K562 (cell line): ENCODE measurements at regions not wholly inside any gene's neighbourhood (a gene's known extent, or its start where the extent isn't known, plus 50 kb on each side); places are given as distances from the start of the nearest gene placed in this dataset.

Source experiments
- ATAC-seq: fragments of 200-7000 bp; cut with Tn5 transposase; 3 replicates; pipeline ENCODE4 v1.9.1; 2020; ENCODE audit warnings: moderate library complexity
- BruUV-seq: library from RNA; stranded (reverse); fragments of 400-500 nt; replicated peaks from 2 replicates; lab custom pipeline; 2021; lab: Mats Ljungman, UMichigan
- CTCF ChIA-PET: fragments of 300-600 bp; formaldehyde crosslinking; extraction: SDS; loops from one replicate; lab custom pipeline; 2021; ENCODE audit warnings: low intra/inter-chr PET ratio; lab: Yijun Ruan, JAX
- POLR2A ChIA-PET: fragments of 300-600, 350-650 bp; sonication (Branson Sonifier 250); formaldehyde crosslinking; extraction: SDS; loops from one replicate; lab custom pipeline; 2021; ENCODE audit warnings: antibody characterized with exemption, inconsistent platforms; lab: Yijun Ruan, JAX
- DNase-seq, 4 experiments: peaks; one replicate each; pipeline versions ENCODE4 v3.0.0 to v3.0.0-alpha.2; 2011 to 2018; ENCODE audit warnings: low spot score in 3 of 4, mixed read lengths in 3 of 4; ENCODE audit errors: extremely low read depth in 1 of 4
- FAIRE-seq: peaks from 2 replicates; lab custom pipeline; 2011; peaks lifted over from hg19 to GRCh38; lab: Jason Lieb, UNC
- H2AFZ ChIP-seq: 2 replicates; pipeline ENCODE4 v1.6.0; 2011; ENCODE audit warnings: low read depth, low read length, control low read depth, inconsistent platforms
- H3K27ac ChIP-seq: fragments of 200-600 bp; 3 replicates; pipeline ENCODE4 v1.8.0; 2011; ENCODE audit warnings: low read depth, mild to moderate bottlenecking, control low read depth, inconsistent platforms, low read length, moderate library complexity, mixed read lengths; ENCODE audit errors: extremely low read depth
- H3K27me3 ChIP-seq, 2 experiments: fragments of 300-600 bp in 1 of 2; 2 replicates in 1 of 2; 3 replicates in 1 of 2; pipeline versions ENCODE4 v1.6.0 to v1.8.0; 2011; ENCODE audit warnings: inconsistent platforms in 2 of 2, low read length in 2 of 2, mild to moderate bottlenecking in 1 of 2, mixed read lengths in 1 of 2, moderate library complexity in 1 of 2; ENCODE audit not compliant: control insufficient read depth in 2 of 2, insufficient read depth in 2 of 2
- H3K36me3 ChIP-seq: fragments of 300-600 bp; 3 replicates; pipeline ENCODE4 v1.8.0; 2011; ENCODE audit warnings: mild to moderate bottlenecking, low read length, inconsistent platforms; ENCODE audit not compliant: control insufficient read depth, insufficient read depth
- H3K4me1 ChIP-seq, 2 experiments: fragments of 200-600 bp in 1 of 2; replicated peaks in 1 of 2; 2 replicates in 1 of 2; 3 replicates in 1 of 2; pipeline versions ENCODE4 v1.5.1 to v1.8.0; 2011; ENCODE audit warnings: inconsistent platforms in 2 of 2, low read length in 2 of 2, mild to moderate bottlenecking in 1 of 2, mixed read lengths in 1 of 2, moderate library complexity in 1 of 2; ENCODE audit not compliant: control insufficient read depth in 2 of 2, insufficient read depth in 2 of 2
- H3K4me2 ChIP-seq: 2 replicates; pipeline ENCODE4 v1.6.1; 2011; ENCODE audit warnings: low read length, control low read depth, inconsistent platforms, mixed read lengths; ENCODE audit not compliant: insufficient read depth
- H3K4me3 ChIP-seq: fragments of 200-600 bp; sonication (generic), shearing (Covaris generic); 2 replicates; pipeline ENCODE4 v1.5.1; 2016; ENCODE audit warnings: control low read depth, inconsistent platforms
- H3K79me2 ChIP-seq: fragments of 200-600 bp; 3 replicates; pipeline ENCODE4 v1.8.0; 2011; ENCODE audit warnings: low read length, inconsistent platforms; ENCODE audit not compliant: control insufficient read depth, insufficient read depth
- H3K9ac ChIP-seq, 2 experiments: 2 replicates each; pipeline versions ENCODE4 v1.6.0 to v1.6.1; 2011; ENCODE audit warnings: low read depth in 2 of 2, low read length in 2 of 2, control low read depth in 1 of 2, inconsistent platforms in 1 of 2, mild to moderate bottlenecking in 1 of 2, mixed read lengths in 1 of 2; ENCODE audit not compliant: insufficient read depth in 1 of 2
- H3K9me1 ChIP-seq: one replicate; pipeline ENCODE4 v1.6.0; 2011; ENCODE audit warnings: inconsistent platforms, mild to moderate bottlenecking, low read length, moderate library complexity; ENCODE audit not compliant: control insufficient read depth, insufficient read depth
- H3K9me3 ChIP-seq: replicated peaks from 2 replicates; pipeline ENCODE4 v1.5.1; 2011; ENCODE audit warnings: low read depth, low read length, inconsistent platforms; ENCODE audit not compliant: control insufficient read depth, insufficient read depth
- H4K20me1 ChIP-seq: replicated peaks from 2 replicates; pipeline ENCODE4 v1.6.1; 2011; ENCODE audit warnings: low read length, inconsistent platforms, mixed read lengths; ENCODE audit not compliant: control insufficient read depth, insufficient read depth
- CSDE1 ChIP-seq, 2 experiments: fragments of 450-650 bp; IDR thresholded peaks; 2 replicates each; pipeline ENCODE4 v1.6.1; 2016; ENCODE audit warnings: mild to moderate bottlenecking in 1 of 2
- DPF2 ChIP-seq: fragments of 450-650 bp; IDR thresholded peaks from 2 replicates; pipeline ENCODE4 v1.6.1; 2016
- GATAD2B ChIP-seq: fragments of 450-650 bp; IDR thresholded peaks from 2 replicates; pipeline ENCODE4 v1.6.1; 2017; ENCODE audit warnings: mild to moderate bottlenecking, borderline replicate concordance
- HOMEZ ChIP-seq: fragments of 250-450 bp; sonication (Bioruptor Pico); IDR thresholded peaks from 2 replicates; pipeline ENCODE4 v1.4.0; 2020; ENCODE audit warnings: mild to moderate bottlenecking, moderate library complexity
- NCOR1 ChIP-seq: fragments of 450-650 bp; IDR thresholded peaks from 2 replicates; pipeline ENCODE4 v1.6.1; 2016; ENCODE audit warnings: mild to moderate bottlenecking, moderate library complexity
- PHF20 ChIP-seq: fragments of 450-650 bp; IDR thresholded peaks from 2 replicates; pipeline ENCODE4 v1.6.1; 2018; ENCODE audit not compliant: partially characterized antibody
- TRIM24 ChIP-seq, 2 experiments: fragments of 450-650 bp; IDR thresholded peaks; 2 replicates each; pipeline ENCODE4 v1.6.1; 2016
- ZNF77 ChIP-seq: fragments of 250-450 bp; sonication (Bioruptor Pico); IDR thresholded peaks from 2 replicates; pipeline ENCODE4 v1.5.0; 2020
- WGBS: fragments of 100-300 bp; shearing (Covaris generic); methylation state at CpG from one replicate; pipeline ENCODE4 v1.1.6; 2016; ENCODE audit warnings: low coverage, mixed read lengths; ENCODE audit not compliant: insufficient coverage; ENCODE audit errors: missing lambda C conversion rate; 5-methylcytosine and 5-hydroxymethylcytosine counted together
- in situ Hi-C: fragments of 300-500 bp; cut with MboI; formaldehyde crosslinking; loops from 4 replicates; pipeline ENCODE4 v1.15.0; 2018; ENCODE audit warnings: inconsistent platforms, mixed read lengths
- intact Hi-C: fragments of 100-400 bp; cut with micrococcal nuclease; formaldehyde crosslinking; loops from 2 replicates; pipeline ENCODE4 v1.14.2; 2022

DNA sequence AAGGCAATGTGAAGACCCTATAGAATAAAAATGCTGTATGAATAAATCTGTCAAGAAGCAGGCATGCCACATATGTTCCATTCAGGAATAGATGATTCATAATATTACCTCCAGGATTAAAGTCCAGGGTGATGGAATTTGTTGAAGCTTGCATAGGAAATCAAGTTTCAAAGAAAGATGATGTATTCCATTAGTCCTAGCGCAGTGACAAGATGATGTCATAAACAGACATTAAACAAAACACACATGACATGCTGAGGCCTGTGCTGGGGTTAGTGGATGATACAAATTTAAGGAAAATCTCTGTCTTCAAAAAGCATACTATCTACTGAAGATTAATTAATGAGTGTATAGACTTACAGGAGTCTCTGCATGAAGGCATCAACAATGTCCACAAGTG lies 1025.2 kb downstream of the CDH11 start:
- WGBS = 0% methylated on average over 1 of the region's 1 CpG
- no peak for TF ChIP-seq PHF20
- TF ChIP-seq HOMEZ (CRISPR knock-in tag) = no peak
- no peak for TF ChIP-seq DPF2
- no peak for TF ChIP-seq CSDE1 (IDR thresholded peaks at IDR 0.05)
- TF ChIP-seq NCOR1 = no peak
- no peak for TF ChIP-seq TRIM24 (IDR thresholded peaks at IDR 0.05)
- TF ChIP-seq ZNF77 (CRISPR knock-in tag) = no peak
- TF ChIP-seq GATAD2B = no peak
- TF ChIP-seq, all 486 proteins: peak for 0
- Histone ChIP-seq H3K4me2 (no peak overlapping the region), H2AFZ (no peak overlapping the region), H3K9ac (no peak overlapping the region), H3K9me1 (no peaks in the 10 kb centered on the region), H4K20me1 (no peaks in the 10 kb centered on the region), H3K36me3 (no peaks in the 10 kb centered on the region), H3K9me3 (no peaks in the 10 kb centered on the region; the same call in 1 of the 2 replicates), H3K27ac (no peak overlapping the region), H3K4me1 (no peaks in the 10 kb centered on the region), H3K4me3 (no peak overlapping the region), H3K27me3 (no peaks in the 10 kb centered on the region), H3K79me2 (no peaks in the 10 kb centered on the region)
- no peak for FAIRE-seq
- CTCF ChIA-PET = no interaction called here
- POLR2A ChIA-PET = no interaction called here
- ATAC-seq = no peak
- no peak for DNase-seq
- intact Hi-C loops (no loop called here), in situ Hi-C loops (no loop called here)
- no TSS peak for BruUV-seq
